Small intestine (tissue), 7 donors: ENCODE measurements at regions not wholly inside any gene's neighbourhood (a gene's known extent, or its start where the extent isn't known, plus 50 kb on each side); places are given as distances from the start of the nearest gene placed in this dataset.

Source experiments
- DNase-seq, 2 donors: peaks; one replicate each; pipeline versions ENCODE4 v3.0.0 to v3.0.0-alpha.2; 2013
- FAIRE-seq: peaks from 2 replicates; lab custom pipeline; 2012; peaks lifted over from hg19 to GRCh38; lab: Jason Lieb, UNC
- H3K27ac ChIP-seq, 3 donors: one replicate each; pipeline ENCODE4 v1.5.1; 2013; ENCODE audit warnings: low read length in 2 of 3, mild to moderate bottlenecking in 2 of 3, control low read depth in 1 of 3, inconsistent platforms in 1 of 3, low read depth in 1 of 3, moderate library complexity in 1 of 3
- H3K27me3 ChIP-seq, 3 donors: one replicate each; pipeline ENCODE4 v1.6.1; 2013; ENCODE audit warnings: low read length in 3 of 3, inconsistent platforms in 1 of 3; ENCODE audit not compliant: control insufficient read depth in 3 of 3, insufficient read depth in 3 of 3
- H3K36me3 ChIP-seq, 3 donors: one replicate each; pipeline ENCODE4 v1.6.1; 2013; ENCODE audit warnings: low read length in 3 of 3, inconsistent platforms in 1 of 3, low read depth in 1 of 3, mild to moderate bottlenecking in 1 of 3, moderate library complexity in 1 of 3; ENCODE audit not compliant: control insufficient read depth in 3 of 3, insufficient read depth in 2 of 3
- H3K4me1 ChIP-seq, 3 donors: one replicate each; pipeline ENCODE4 v1.6.1; 2013; ENCODE audit warnings: low read length in 2 of 3, inconsistent platforms in 1 of 3, low read depth in 1 of 3, mild to moderate bottlenecking in 1 of 3, moderate library complexity in 1 of 3; ENCODE audit not compliant: control insufficient read depth in 3 of 3, insufficient read depth in 2 of 3
- H3K4me3 ChIP-seq, 3 donors: one replicate each; pipeline ENCODE4 v1.5.1; 2013; ENCODE audit warnings: low read length in 3 of 3, control low read depth in 1 of 3, inconsistent platforms in 1 of 3, low read depth in 1 of 3, mild to moderate bottlenecking in 1 of 3, moderate library complexity in 1 of 3
- H3K9me3 ChIP-seq, 2 donors: one replicate each; pipeline ENCODE4 v1.6.1; 2013; ENCODE audit warnings: low read depth in 1 of 2, low read length in 1 of 2; ENCODE audit not compliant: control insufficient read depth in 2 of 2, insufficient read depth in 1 of 2
- WGBS, 3 donors: extraction: QIAGEN DNeasy Blood & Tissue Kit; methylation state at CpG; one replicate each; pipeline ENCODE4 v1.1.7; 2013; 5-methylcytosine and 5-hydroxymethylcytosine counted together
- donor health status: healthy with polysubstance abuse.
- donor health status: control.
- donor health status: control.
- donor health status: Bipolar disorder and iron deficiency.
- donor health status: healthy.

DNA sequence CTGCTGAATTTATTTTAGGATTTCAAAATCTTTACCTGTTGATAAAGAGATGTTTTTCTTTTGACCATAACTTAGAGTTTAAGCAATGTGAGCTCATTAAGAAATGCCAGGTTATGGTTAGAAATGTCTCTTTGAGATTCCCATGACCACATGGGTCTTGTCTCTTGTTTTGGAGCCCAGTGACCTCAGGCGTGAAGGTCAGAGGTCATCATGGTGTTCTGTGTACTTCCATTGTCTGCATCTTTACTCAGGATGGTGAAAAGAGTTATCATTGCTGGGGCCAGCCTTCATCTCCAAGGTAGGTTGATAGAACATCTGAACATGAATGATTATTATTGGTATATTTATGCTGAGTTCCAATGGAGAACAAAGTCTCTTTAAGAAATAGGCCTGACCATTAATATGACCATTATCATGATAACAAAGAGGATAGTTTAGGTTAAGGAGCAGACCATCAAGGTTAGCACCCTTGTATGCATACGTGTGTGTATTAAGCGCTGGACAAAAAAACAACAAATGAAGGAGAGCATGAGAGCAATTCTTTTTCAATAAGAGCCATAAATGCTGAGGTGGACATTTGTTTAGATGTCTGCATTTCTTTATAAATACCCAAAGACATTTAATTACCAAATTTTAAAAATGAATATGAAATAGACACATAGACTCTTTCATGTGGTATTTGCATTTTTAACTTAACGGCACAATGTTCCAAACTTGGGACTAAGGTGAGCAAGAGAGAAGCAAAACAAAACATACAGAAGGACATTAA, 120.6 kb upstream of the PAQR3 start:
- Histone ChIP-seq H3K36me3 (no peaks in the 10 kb centered on the region), H3K9me3 (no peaks in the 10 kb centered on the region), H3K27ac (no peak overlapping the region), H3K27me3 (no peaks in the 10 kb centered on the region), H3K4me1 (peaks cover 0 to 5% (median 0%) of the 10 kb centered on the region in 3 donors), H3K4me3 (no peak overlapping the region)
- no peak for FAIRE-seq
- no peak for DNase-seq
- 95% methylated on average over 4 of the region's 4 CpGs for WGBS, 3 donors

DNA sequence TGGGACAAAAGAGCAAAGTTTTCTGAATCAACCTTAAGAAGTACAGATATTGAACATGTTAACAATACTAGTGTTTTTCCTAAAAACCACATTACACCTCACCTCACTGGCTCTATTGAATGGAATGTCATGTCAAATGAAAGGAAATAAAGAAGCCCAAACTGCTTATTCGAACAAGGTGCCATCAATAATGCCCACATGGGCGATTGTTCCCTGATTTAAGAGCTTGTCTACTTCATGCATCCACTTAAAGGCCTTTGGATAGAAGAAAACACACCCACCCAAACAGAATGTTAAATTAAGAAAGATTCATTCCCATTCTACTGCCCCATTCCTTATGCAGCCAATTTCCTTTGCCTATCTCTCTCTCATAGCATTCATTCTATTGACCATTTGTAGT, 118.5 kb upstream of the PAQR3 start:
- Histone ChIP-seq H3K9me3 (no peaks in the 10 kb centered on the region), H3K27me3 (no peaks in the 10 kb centered on the region), H3K4me1 (peaks cover 0 to 5% (median 0%) of the 10 kb centered on the region in 3 donors), H3K27ac (no peak overlapping the region), H3K4me3 (no peak overlapping the region), H3K36me3 (no peaks in the 10 kb centered on the region)
- WGBS, 3 donors: 81 to 95% (median 92%) methylated on average over 2 of the region's 2 CpGs
- DNase-seq: no peak
- FAIRE-seq: no peak

DNA sequence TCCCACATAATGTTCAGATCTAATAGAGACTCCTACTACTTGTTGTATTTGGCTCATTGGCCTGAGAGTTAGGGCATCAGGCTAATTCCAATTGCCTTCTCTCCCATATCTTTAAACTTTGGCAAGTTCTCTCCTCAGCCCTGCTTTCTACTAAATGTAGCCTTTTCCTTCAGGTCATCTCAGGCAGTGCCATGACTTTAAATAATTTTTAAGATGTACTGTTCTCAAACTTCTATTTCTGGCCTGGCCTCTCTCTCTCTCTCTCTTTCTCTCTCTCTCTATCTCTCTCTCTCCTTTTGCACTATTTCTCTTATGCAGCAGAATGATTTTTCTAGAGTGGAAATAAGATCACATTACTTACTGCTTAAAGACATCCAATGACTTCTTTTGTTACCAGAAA, 114.5 kb upstream of the PAQR3 start:
- Histone ChIP-seq H3K36me3 (no peaks in the 10 kb centered on the region), H3K4me1 (peaks cover 0 to 8% (median 0%) of the 10 kb centered on the region in 3 donors), H3K4me3 (no peak overlapping the region), H3K9me3 (no peaks in the 10 kb centered on the region), H3K27me3 (no peaks in the 10 kb centered on the region), H3K27ac (no peak overlapping the region)
- FAIRE-seq (no peak), DNase-seq (no peak)

DNA sequence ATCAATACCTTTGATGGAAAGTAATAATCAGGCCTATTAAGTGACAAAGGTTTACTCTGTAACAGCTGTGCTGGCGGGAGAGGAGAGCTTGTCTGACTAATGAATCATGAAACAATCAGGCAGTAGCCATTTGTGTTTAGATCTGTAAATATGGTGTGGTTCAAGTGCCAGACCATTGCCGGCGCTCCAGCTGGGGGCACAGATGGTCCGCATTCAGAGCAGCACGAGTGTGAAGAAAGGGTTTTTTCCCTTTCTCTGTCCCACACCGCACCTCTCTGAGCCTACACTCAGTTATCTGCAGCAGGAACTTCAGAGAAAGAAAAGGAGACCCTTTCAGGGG, 111.3 kb upstream of the PAQR3 start:
- no peak for FAIRE-seq
- Histone ChIP-seq H3K36me3 (no peaks in the 10 kb centered on the region), H3K4me3 (no peak overlapping the region), H3K27ac (no peak overlapping the region), H3K27me3 (no peaks in the 10 kb centered on the region), H3K4me1 (peaks cover 0 to 2% (median 0%) of the 10 kb centered on the region in 3 donors), H3K9me3 (no peaks in the 10 kb centered on the region)
- WGBS, 3 donors: 14 to 66% (median 45%) methylated on average over 6 of the region's 6 CpGs
- DNase-seq: peak; percentile 11 to 66

DNA sequence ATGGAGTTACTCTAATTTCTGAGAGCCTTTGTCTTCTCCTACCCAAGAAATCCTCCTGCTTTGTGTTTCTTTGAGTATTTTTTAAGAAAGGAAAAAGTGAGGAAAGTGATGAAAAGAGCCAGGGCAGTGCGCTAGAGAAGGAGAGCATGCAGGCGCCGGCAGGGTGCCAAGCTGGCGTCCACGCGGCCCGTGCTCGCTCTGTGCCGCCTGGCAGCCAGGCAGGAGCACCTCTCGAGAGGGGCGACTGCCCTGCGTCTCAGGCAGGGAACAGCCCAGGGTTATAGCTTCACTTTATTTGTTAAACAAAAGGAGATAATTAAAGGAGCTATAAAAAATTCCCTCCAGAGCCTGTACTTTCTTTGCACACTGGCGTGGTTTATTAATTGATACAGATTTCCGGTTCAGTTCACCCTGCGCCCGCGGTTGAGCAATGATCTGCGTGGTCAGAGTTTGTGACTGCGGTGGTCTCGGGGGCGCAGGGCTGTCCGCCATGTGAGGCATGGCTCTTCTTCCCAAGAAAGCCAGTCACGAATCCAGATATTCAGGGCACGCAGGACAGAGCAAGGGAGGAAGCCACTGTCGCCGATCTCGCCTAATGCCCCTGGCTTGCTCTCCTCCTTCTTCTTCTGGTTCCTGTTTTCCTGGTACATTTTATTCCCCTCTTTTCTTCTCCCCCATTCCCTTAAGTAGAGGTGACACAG, 110.8 kb upstream of the PAQR3 start:
- no peak overlapping the region for H3K27ac ChIP-seq
- peaks cover 0 to 2% (median 0%) of the 10 kb centered on the region in 3 donors for H3K4me1 ChIP-seq
- no peaks in the 10 kb centered on the region for H3K9me3 ChIP-seq
- WGBS, 3 donors: 50 to 80% (median 53%) methylated on average over 27 of the region's 27 CpGs
- H3K27me3 ChIP-seq: no peaks in the 10 kb centered on the region
- H3K36me3 ChIP-seq: no peaks in the 10 kb centered on the region
- peak in 1 of 2 donors; percentile 47 for DNase-seq
- H3K4me3 ChIP-seq: peak overlapping the region in 1 of 3 donors; percentile 12
- no peak for FAIRE-seq

DNA sequence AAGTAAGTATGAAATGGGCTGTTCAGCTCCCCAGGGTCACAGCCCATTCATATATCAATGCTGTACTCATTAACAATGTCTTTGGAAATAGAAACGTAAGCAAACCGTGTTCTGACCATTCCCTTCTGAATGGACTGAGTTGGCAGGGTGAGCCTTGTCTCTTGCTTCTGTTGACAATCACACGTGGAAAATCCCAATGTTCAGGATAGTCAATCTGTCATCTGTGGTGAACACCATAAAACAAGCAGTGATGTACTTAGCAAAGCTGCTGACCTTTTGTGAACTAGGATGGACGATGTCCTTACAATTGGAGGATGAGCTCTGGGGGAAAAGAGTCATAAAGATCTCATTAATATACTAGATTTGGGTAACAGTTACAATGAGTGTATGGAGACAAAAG, 109.6 kb upstream of the PAQR3 start:
- WGBS, 3 donors: 66 to 79% (median 76%) methylated on average over 4 of the region's 4 CpGs
- FAIRE-seq (no peak), DNase-seq (no peak)

DNA sequence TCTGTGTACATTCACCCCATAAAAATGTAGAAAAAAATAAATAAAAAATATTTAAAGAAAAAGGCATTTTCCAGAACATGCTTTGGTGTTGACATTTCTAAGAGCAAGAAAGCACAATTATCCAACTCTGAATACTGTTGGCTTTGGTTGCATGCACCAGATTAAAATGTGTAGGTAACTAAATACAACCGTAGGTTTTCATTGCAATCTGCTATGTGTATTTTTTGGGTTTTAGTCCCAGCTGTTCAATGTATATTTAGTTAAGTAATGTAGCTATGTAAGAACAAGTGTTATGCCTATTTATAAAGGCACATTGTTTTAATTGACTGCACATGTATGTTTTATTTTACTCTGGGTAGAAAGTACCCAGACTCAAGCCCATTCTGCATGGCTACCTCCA, 108.1 kb upstream of the PAQR3 start:
- H3K36me3 ChIP-seq: no peaks in the 10 kb centered on the region
- WGBS, 3 donors: 87 to 94% (median 94%) methylated on average over 1 of the region's 1 CpG
- H3K27me3 ChIP-seq: no peaks in the 10 kb centered on the region
- no peak overlapping the region for H3K27ac ChIP-seq
- no peak for FAIRE-seq
- H3K9me3 ChIP-seq: no peaks in the 10 kb centered on the region
- no peak for DNase-seq
- H3K4me3 ChIP-seq: no peak overlapping the region
- no peaks in the 10 kb centered on the region for H3K4me1 ChIP-seq

More for the DNA sequence above, 109.6 kb upstream of the PAQR3 start:
- H3K4me1 ChIP-seq: peaks cover 0 to 2% (median 0%) of the 10 kb centered on the region in 3 donors
- no peaks in the 10 kb centered on the region for H3K27me3 ChIP-seq
- no peak overlapping the region for H3K27ac ChIP-seq
- H3K9me3 ChIP-seq: no peaks in the 10 kb centered on the region
- no peak overlapping the region for H3K4me3 ChIP-seq
- H3K36me3 ChIP-seq: no peaks in the 10 kb centered on the region

DNA sequence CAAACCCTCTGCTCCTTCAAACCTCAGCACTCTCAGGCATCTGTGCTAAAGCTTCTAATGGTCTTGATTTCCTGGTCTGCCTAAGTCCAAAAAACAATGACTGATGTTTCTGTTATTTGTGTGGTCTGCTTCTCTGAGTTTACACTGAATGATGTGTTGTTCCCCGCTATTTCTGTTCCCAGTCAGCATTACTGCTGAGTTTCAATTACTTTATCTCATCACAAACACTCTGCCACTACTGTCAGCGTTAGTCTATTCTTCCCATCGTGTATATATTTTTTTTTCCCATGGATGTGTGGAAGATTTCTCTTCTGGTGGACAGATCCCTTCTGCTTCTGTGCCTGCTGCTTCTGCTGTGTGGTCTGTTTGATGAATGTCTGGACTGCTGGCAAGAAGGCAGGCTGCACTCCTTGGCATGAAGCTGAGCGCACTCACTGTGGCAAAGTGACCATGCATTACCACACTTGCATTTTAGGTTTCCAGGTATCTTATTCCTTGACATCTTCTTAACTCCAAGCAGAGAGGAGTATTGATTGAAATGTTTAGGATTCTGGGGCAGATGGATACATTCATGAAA, 106.9 kb upstream of the PAQR3 start:
- no peak overlapping the region for H3K4me3 ChIP-seq

More for the DNA sequence above, 106.9 kb upstream of the PAQR3 start:
- Histone ChIP-seq H3K27ac (no peak overlapping the region), H3K27me3 (no peaks in the 10 kb centered on the region), H3K9me3 (no peaks in the 10 kb centered on the region), H3K36me3 (no peaks in the 10 kb centered on the region), H3K4me1 (no peaks in the 10 kb centered on the region)
- WGBS, 3 donors: 59 to 81% (median 68%) methylated on average over 4 of the region's 4 CpGs
- DNase-seq (no peak), FAIRE-seq (no peak)
